Activated CD4-positive, alpha-beta T cell treated with anti-CD3 and anti-CD28 coated beads, Interleukin-2, Interleukin-6, amounts not matched to agents 100 ng/mL and 50 ng/mL, durations not matched to agents 16 hours and 8 hours (primary cell): ENCODE measurements at regions not wholly inside any gene's neighbourhood (a gene's known extent, or its start where the extent isn't known, plus 50 kb on each side); places are given as distances from the start of the nearest gene placed in this dataset.
"Not testable (repeated sequence)": the region's sequence is repeated elsewhere in the genome, so short reads cannot be mapped to it uniquely, and the experiment has no call there.

Experiments used
- DNase-seq: peaks from one replicate; pipeline ENCODE4 v3.0.0-alpha.2; 2020

GRCh38 chr3:99294092-99294491 lies 344.3 kb upstream of the COL8A1 start:
- not testable (repeated sequence) for DNase-seq

DNA sequence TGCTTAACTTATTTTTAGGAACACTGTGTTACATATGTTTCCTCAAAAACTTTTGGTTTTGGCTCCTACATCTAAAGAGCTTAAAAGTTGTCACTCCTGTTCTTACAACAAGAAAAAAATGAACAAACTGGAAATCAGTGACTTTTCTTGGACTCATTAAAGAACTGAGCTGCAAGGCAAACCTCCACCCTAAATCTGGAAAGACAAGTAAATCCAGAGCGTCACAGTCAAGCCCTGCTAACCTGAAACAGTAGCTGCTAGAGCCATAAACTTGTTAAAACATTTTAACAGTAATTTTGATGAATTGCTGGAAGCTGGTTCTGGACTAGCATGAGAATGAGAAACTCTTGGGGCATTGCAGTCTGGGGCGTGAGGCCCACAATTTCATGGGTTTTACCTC lies 350.5 kb upstream of the COL8A1 start:
- no peak for DNase-seq

- DNase-seq: no peak
Measured at GRCh38 chr3:99286266-99286845, 352.0 kb upstream of the COL8A1 start.

- no peak for DNase-seq
Measured at GRCh38 chr3:99269606-99270351, 368.3 kb upstream of the DCBLD2 start.

GRCh38 chr3:99256788-99257187 lies 355.3 kb upstream of the DCBLD2 start:
- DNase-seq: no peak

GRCh38 chr3:99253963-99254355 lies 352.5 kb upstream of the DCBLD2 start:
- no peak for DNase-seq

- DNase-seq: no peak
Measured at GRCh38 chr3:99250821-99251355, 349.4 kb upstream of the DCBLD2 start.

DNA sequence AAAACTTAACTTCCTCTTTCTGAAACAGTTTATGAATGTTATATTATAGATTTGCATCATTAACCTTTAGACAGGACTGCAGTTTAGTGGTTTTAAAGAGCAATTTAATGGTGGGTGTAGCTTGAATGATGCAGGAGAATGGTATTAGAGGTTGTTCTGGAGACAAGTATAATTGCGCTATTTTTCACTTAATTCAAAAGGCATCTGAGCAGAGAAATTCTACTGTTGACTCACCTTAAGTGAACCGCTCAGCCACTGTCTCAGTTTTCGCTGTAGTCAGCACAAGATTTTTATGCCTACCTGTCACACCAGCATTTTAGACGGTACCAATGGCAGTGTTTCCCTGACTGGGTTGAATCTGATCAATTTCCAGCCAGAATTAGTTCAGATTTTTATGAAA lies 348.8 kb upstream of the DCBLD2 start:
- DNase-seq: no peak

DNA sequence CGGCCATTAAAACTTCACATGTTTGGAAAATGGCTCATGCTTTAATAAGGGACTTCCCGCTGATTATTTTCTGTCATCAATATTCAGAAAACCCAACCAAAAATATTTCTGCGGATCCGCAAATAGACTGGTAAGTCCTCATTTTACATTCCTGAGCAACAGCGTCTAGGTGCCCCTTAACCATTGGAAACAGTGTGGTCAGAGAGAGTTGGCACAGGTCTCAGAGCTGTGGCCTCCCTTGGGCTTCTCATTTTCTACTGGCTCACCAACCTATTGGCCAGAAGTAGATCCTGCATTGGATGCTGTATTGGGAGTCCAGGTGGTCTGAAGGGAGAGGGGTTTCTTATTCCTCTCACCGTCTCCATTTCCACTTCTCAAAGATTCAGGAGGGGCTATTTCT lies 348.1 kb upstream of the DCBLD2 start:
- no peak for DNase-seq

DNA sequence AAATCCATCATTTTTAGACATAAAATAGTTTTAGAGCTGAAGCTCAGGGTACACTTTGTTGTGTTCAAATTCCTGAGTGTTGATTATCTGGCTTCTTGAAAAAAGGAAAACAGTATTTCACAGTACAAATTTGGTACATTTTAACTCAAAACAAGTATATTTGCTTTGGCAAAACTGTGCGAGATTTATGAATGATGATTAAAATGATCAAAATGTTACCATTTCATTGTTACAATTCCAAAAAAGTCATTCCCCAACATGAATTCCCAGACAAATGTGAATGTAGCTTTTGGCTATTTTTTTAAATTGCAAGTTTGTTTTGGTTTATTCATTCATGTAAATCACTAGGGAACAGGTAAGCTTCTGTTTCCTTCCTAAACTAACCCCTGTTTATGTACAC lies 347.4 kb upstream of the DCBLD2 start:
- no peak for DNase-seq

DNA sequence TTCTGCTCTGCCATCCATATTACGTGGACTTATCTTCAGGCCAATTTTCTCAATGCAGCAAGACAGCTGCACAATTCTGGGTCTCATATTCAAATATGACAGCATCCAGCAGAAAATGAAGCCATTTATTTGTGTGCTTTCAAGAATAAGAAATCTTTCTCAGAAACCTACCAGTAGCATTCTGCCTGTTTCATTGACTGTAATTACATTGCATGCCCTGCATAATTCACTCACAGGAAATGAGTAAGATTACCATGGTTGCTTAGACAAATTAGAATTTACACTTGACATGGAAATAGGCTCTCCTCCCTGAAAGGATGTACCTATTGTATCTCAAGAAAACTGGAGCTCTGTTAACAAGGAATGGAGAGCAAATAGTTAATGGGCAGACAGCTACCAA lies 346.6 kb upstream of the DCBLD2 start:
- DNase-seq: no peak

- DNase-seq: no peak
Measured at GRCh38 chr3:99246010-99246654, 344.6 kb upstream of the DCBLD2 start.

GRCh38 chr3:99242271-99242670 lies 340.8 kb upstream of the DCBLD2 start:
- DNase-seq: no peak

DNA sequence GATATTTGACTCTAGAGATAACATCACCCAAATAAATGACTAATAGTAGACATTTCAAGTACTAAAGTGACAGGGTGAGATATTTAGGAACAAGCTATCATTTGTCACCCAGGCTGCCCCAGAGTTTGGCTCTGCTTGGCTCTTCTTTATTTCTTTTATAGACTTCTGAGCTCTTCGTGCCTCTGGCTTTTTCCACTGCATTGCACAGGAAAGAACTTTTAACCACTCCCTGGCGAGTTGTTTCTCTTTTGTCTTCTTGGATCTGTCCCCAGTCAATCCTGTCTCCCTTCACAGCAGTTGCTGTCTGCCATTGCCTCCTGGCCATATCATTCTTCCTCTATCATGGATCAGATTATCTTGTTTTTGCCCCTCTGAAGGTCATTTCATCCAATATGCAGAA lies 339.2 kb upstream of the DCBLD2 start:
- no peak for DNase-seq

GRCh38 chr3:99236576-99236975 lies 335.1 kb upstream of the DCBLD2 start:
- DNase-seq: no peak

DNA sequence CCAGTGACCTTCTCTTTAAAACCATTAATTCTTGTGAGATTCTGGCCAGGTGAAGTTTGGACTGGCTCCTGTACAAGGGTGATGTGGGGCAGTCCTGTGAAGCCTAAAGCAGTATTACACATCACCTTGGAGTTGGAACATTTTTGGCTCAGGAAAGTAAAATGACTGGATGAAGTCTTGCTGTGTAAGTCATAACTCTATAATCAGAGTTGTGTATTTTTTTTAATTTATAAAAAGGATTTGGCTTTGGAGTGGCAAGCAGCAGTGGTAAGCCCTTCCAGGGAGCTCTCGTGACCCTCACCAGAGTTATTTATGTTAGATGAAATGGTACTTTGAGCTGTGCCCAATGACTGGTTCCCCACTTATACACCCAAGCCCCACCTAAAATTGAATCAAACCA lies 331.2 kb upstream of the DCBLD2 start:
- no peak for DNase-seq

GRCh38 chr3:99218468-99218867 lies 317.0 kb upstream of the DCBLD2 start:
- DNase-seq: no peak

- no peak for DNase-seq
Measured at GRCh38 chr3:99212969-99213368, 311.5 kb upstream of the DCBLD2 start.

DNA sequence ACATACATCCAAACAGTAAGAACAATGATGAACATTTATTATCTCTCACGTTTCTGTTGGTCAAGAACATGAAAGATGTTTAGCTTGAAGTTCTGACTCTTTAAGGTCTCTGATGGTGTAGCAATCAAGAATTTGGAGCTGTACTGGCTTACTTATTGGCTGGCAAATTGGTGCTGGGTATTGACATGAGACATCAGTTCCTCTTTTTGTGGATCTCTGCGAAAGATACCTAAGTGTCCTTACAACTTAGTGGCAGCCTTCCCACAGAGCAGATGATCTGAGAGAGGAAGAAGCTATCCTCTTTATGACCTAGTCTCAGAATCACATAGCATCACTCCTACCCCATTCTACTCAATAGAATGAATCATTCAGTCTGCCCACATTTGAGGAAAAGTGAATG lies 309.8 kb upstream of the DCBLD2 start:
- no peak for DNase-seq

GRCh38 chr3:99199021-99199420 lies 297.5 kb upstream of the DCBLD2 start:
- no peak for DNase-seq

DNA sequence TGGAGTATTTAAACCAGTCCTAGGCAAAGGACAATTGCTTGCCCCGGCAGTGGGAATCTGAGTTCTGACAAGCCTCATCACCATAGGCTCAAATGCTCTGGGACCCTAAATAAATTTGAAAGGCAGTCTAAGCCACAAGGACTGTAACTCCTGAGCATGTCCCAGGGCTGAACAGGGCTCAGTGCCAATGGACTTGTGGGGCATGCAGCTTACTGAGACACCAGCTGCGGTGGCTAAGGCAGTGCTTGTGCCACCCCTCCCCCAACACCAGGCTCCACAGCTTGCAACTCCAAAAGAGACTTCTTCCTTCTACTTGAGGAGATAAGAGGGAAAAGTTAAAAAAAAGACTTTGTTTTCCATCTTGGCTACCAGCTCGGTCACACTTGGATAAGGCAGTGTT lies 289.7 kb upstream of the DCBLD2 start:
- no peak for DNase-seq

- no peak for DNase-seq
Measured at GRCh38 chr3:99188936-99189335, 287.4 kb upstream of the DCBLD2 start.

GRCh38 chr3:99186016-99186415 lies 284.5 kb upstream of the DCBLD2 start:
- no peak for DNase-seq
